GM10248 (cell line): ENCODE measurements at regions not wholly inside any gene's neighbourhood (a gene's known extent, or its start where the extent isn't known, plus 50 kb on each side); places are given as distances from the start of the nearest gene placed in this dataset.

ENCODE experiments used
- CTCF ChIA-PET: fragments of 300-600 bp; sonication (Branson Sonifier 250); formaldehyde crosslinking; extraction: SDS; loops from one replicate; lab custom pipeline; 2021; ENCODE audit warnings: antibody characterized with exemption; lab: Yijun Ruan, JAX
- POLR2A ChIA-PET: fragments of 350-650 bp; sonication (Branson Sonifier 250); formaldehyde crosslinking; extraction: SDS; loops from one replicate; lab custom pipeline; 2020; ENCODE audit warnings: antibody characterized with exemption; lab: Yijun Ruan, JAX
- DNase-seq: peaks from one replicate; pipeline ENCODE4 v3.0.0; 2012; ENCODE audit errors: extremely low spot score
- CTCF ChIP-seq: IDR thresholded peaks from 2 replicates; pipeline ENCODE4 v1.5.1; 2012; ENCODE audit warnings: mild to moderate bottlenecking, low read depth; ENCODE audit errors: extremely low read depth, missing control alignments, control extremely low read depth

GRCh38 chr6:40038626-40039025 is 104.4 kb upstream of the MOCS1 start:
- ChIA-PET POLR2A (no interaction called here), CTCF (interaction anchor here (0.9 to 1.7 kb wide), 4 partner anchors 9 to 14 kb away, joined by 3 to 6 read pairs (median 3); no protein-coding TSS in a partner anchor)
- TF ChIP-seq CTCF, result no peak
- DNase-seq, result no peak

GRCh38 chr6:40037271-40037670 is 103.0 kb upstream of the MOCS1 start:
- ChIA-PET POLR2A (no interaction called here), CTCF (interaction anchor here (1.1 to 1.8 kb wide), 4 partner anchors 10 to 19 kb away, joined by 3 to 5 read pairs (median 4); no protein-coding TSS in a partner anchor)
- TF ChIP-seq CTCF, result no peak
- DNase-seq, result no peak

- POLR2A ChIA-PET, result no interaction called here
- no peak for DNase-seq
- TF ChIP-seq CTCF, result no peak
- CTCF ChIA-PET, result interaction anchor here (1.0 to 1.8 kb wide), 2 partner anchors 9 to 17 kb away, joined by 3 to 5 read pairs; no protein-coding TSS in a partner anchor
Measured at GRCh38 chr6:40036186-40036585, 101.9 kb upstream of the MOCS1 start.

GRCh38 chr6:40028449-40028848 is 94.2 kb upstream of the MOCS1 start:
- POLR2A ChIA-PET, result no interaction called here
- no peak for TF ChIP-seq CTCF

GRCh38 chr6:40022867-40023266 is 88.6 kb upstream of the MOCS1 start:
- ChIA-PET POLR2A (no interaction called here), CTCF (no interaction called here)
- no peak for DNase-seq
- TF ChIP-seq CTCF, result no peak

More at GRCh38 chr6:40028449-40028848, 94.2 kb upstream of the MOCS1 start:
- DNase-seq, result no peak
- CTCF ChIA-PET, result no interaction called here

- no peak for DNase-seq
- ChIA-PET CTCF (interaction anchor here (1.9 kb wide), 1 partner anchor 10 kb away, joined by 5 read pairs; no protein-coding TSS in a partner anchor), POLR2A (no interaction called here)
- no peak for TF ChIP-seq CTCF
Measured at GRCh38 chr6:40020166-40020565, 85.9 kb upstream of the MOCS1 start.
